ENCODE measurements at regions not wholly inside any gene's neighbourhood (a gene's known extent, or its start where the extent isn't known, plus 50 kb on each side); places are given as distances from the start of the nearest gene placed in this dataset.

- TF ChIP-seq, protein P1, sequence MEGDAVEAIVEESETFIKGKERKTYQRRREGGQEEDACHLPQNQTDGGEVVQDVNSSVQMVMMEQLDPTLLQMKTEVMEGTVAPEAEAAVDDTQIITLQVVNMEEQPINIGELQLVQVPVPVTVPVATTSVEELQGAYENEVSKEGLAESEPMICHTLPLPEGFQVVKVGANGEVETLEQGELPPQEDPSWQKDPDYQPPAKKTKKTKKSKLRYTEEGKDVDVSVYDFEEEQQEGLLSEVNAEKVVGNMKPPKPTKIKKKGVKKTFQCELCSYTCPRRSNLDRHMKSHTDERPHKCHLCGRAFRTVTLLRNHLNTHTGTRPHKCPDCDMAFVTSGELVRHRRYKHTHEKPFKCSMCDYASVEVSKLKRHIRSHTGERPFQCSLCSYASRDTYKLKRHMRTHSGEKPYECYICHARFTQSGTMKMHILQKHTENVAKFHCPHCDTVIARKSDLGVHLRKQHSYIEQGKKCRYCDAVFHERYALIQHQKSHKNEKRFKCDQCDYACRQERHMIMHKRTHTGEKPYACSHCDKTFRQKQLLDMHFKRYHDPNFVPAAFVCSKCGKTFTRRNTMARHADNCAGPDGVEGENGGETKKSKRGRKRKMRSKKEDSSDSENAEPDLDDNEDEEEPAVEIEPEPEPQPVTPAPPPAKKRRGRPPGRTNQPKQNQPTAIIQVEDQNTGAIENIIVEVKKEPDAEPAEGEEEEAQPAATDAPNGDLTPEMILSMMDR (IDR thresholded peaks at IDR 0.05): no peak
- no peak for TF ChIP-seq POLR2A (IDR thresholded peaks at IDR 0.05)
Measured at GRCh38 chr13:81302677-81303076, 961.8 kb upstream of the SPRY2 start.
